Activated CD4-positive, alpha-beta T cell treated with anti-CD3 and anti-CD28 coated beads for 48 hours (primary cell): ENCODE measurements at regions not wholly inside any gene's neighbourhood (a gene's known extent, or its start where the extent isn't known, plus 50 kb on each side); places are given as distances from the start of the nearest gene placed in this dataset.
A peak's percentile ranks its signal among the peaks of the same experiment; 100 is the strongest.

Source experiments
- DNase-seq: peaks from one replicate; pipeline ENCODE4 v3.0.0-alpha.2; 2020

DNA sequence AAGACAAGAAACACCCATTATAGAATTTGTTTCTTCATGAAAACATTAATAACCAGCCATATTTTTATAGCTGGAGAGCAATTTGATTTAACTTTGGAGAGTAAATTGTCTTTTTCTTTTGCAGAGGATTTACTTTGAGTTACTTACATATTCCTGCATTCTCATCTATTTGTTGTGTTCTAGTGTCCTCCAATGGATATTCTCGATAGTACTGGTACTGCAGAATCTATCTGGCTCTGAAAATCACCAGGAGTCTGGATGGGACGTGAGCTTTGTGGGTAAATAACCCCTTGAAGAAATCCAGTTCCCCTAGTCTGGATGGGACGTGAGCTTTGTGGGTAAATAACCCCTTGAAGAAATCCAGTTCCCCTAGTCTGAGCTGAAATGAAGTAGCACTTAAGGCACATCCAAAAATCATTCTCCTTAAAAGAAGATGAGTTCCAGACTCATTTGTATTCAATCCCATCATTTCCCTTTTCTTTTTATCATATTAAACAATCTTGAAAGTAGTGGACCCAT, 294.1 kb upstream of the UBE2E2 start:
- no peak for DNase-seq

DNA sequence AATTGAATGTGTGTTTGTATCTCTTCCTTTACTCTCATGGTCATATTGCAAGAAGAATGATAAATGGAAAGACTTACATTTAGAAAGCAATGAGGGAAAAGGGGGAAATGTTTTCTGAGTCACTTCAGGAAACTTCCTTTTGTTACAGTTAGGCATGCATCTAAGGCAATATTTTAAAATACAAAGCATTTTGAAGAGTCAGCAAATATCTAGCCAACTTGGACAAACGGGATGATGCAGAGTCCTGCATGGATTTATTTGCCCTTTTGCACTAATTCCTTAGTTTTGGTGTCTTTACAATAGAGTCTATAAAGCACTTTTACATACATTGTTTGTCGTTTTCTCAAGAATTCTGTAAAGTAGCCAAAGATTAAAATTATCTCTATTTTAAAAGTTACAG, 286.2 kb upstream of the UBE2E2 start:
- no peak for DNase-seq

DNA sequence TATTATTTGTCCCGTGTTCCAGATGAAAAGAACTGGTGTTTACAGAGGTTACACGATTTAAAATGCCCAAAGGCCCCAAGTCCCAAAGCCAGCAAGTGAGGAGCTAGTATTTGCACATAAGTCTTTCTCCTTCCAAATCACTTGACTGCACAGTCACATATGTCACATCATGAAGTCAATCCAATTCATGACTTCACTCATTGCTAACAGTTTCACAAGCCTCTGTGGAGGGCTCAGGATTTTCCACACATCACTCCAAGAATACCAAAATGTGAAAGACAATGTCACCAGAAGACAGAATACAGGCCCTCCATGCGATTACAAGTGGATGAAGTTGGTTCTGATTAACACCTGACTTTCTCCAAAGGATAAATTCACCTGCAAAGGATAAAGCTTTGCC, 283.1 kb upstream of the UBE2E2 start:
- DNase-seq, result no peak

DNA sequence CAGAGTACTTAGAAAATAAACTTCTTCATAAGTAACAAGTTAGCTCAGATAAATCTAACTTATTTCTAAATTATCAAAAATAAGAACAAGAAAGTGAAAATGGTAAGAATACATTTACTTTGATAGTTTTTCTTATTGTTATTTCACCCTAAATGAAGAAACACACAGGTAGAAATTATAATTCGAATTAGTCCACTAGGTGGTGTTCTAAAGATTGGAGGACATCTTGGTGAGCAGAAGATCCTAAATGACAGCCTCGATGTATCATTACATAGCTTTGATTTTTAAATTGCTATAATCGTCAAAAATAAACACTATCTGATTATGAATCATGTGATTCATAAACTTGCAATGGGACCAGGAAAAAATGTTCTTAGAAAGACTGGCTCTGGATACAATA, 280.8 kb upstream of the UBE2E2 start:
- DNase-seq, result no peak

DNA sequence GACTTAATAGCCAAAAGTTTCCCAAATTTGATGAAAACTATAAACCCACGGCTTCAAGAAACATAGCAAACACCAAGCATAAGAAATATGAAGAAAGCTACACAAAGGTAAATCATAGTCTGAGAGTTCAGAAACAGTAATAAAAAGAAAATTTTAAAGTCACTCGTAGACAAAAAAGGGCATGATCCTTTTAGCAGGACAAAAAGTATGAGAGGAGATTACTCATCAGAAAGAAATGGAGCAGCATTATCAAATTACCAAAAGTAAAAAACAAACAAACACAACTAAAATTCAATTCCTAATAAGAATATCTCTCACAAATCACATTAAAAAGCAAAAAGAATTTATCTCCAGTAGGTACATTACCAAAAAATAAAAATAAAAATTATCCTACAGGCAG, 279.4 kb upstream of the UBE2E2 start:
- no peak for DNase-seq

DNA sequence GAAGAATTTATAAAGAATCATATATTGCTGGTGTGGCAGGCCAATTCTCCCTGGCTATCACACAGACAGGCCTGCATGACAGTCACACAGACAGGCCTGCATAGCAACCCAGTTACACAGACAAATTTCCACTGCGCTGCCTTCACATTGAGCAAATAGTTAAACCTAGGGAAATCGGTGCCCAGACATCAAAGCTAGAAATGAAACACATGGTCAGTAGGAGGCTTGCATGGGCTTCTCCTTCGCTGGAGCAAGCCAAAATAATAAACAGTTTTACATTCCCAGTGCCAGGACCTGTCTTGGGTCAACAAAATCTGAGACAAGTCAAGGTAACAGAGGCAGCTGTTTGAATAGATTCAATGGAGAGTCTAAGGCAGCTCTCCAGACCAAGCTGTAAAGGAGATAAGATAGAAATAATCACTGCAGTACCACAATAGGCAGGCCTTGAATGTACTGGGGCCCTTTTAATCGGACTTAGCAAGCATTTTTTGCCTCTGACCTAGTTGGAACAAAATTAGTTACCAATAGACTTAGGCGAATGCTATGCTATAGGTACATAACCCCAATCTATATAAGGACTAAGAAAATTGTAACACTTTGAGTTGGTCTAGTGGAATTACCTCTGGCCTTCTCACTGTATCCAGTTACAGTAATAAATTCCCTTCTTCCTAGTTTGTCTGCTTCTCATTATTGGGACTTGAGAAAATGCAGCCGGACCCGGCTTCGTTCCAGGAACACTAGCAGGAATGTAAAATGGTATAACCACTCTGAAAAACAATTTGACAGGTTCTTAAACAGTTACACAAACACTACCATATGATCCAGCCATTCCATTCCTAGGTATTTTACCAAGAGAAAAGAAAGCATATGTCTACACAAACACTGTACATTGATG, 274.7 kb upstream of the UBE2E2 start:
- no peak for DNase-seq

DNA sequence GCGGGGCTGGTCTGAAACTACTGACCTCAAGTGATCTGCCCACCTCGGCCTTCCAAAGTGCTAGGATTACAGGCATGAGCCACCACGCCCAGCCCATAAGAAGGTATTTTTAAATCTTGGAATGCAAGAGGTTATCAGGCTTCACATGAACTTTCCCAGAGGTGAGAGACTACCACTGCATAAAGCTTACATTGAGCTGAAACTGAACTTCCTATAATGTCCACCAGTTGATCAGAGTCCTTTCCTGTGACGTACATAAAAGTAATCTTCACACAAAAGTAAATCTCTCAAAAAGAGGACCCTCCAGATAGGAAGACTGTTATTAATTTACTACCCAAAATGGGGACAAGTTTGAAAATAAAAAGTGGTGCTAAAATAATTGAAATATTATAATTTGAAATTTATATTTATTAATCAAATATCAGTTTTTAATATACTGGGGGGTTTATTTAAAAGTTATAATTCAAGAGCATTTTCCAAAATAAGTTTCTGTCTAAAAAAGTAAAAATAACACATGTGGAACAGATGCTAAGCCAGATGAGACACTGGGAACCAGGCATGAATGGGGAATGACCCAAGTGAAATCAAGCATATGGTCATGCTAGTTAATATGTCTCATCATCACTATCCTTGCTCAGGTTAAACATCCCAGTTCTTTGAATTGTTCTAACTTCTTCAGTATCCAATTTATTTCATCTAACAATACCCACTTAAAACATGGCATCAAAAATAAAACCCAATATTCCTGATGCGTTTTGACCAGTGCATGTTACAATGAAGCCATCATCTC, 269.9 kb upstream of the UBE2E2 start:
- DNase-seq, result no peak

DNA sequence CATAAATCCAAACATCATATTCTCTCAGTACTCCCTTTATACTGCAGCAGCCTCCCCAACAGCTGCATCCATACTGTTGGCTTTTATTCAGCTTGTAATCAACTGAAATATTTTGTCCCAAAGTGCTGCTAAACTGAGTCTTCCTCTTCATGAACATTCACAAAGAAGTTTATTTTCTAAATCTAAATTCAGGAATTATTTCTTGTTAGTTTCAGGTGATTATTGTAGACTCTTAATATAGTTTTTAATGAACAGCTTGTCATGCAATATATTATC, 269.3 kb upstream of the UBE2E2 start:
- DNase-seq, result no peak

DNA sequence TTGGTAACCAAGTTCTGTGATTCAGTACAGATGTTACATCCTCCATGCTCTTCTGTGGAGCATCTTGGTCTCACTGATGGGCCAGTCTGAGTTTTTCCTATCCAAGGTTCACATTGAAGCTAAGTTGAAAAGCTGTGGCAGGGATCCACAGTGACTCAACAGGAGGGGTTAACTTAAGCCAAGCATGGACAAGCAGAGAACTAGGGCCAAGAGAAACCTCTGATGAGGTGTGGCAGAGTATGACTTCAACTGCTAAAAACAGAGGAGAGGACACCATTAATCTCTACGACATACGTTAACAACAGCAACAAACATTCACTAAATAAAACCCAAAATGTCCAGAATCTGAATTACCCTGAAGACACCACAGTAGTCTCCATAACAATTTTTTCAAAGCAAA, 268.1 kb upstream of the UBE2E2 start:
- DNase-seq, result no peak

DNA sequence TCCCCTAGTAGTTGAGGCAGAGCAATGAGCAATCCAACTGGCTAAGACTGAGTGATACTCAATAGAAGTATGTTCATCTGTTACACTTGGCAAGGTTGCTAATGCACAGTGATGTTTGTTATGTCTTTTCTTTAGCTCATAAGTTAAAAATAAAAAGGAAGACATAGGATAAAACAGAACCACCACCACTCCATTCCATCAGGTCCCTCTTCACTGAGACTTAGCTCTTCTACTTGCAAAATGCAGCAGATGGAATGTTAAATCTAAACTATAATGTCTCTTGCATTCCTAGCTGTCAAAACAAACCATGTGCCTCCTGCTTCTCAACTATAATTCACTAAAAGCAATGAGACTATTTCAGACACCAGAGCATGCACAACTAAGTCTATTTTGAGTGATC, 265.6 kb upstream of the UBE2E2 start:
- DNase-seq, result no peak

DNA sequence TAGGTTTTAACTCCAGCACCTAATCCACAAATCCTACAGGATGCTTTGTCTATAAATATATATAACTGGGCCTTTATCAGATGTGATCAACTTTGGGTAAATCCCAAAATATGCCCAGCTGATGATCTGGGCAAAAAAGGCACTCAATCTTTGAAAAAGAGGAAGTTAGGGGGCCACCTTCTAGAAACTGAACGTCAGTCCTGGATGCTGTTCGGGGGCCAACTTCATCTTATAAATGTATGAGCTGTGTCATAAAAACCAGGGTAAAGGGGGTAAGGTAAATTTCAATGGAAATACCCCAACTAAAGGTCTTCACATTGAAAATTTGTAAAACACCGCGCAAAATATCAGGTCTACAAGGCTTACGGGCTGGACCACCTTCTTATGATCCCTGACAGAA, 264.4 kb upstream of the UBE2E2 start:
- no peak for DNase-seq

DNA sequence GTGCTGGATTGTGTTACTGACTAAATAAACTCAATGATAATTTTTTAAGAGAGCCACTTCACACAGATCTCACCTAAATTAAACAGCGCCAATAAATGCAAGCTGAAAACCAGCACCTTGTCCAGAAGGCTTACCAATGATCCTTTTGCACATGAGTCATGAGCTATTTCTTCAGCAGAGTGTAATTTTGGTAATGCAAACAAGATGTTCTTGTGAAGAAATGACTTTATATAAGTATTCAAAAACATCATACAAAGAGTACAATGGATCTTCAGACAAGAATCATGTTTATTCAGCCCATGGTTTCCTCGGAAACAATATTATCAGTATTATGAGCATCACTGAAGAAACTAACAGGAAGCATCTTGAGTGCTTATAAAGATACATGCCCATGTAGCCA, 263.8 kb upstream of the UBE2E2 start:
- DNase-seq, result no peak

DNA sequence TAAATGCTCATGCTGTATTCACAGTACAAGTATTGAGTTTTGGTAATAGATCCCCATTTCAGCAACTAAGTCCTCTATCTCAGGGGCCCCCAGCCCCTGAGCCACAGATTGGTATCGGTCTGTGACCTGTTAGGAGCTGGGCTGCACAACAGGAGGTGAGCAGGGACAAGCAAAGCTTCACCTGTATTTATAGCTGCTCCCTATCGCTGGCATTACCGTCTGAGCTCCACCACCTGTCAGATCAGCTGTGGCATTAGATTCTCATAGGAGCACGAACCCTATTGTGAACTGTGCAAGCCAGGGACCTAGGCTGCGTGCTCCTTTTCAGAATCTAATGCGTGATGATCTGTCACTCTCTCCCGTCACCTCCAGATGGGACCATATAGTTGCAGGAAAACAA, 262.8 kb upstream of the UBE2E2 start:
- DNase-seq, result no peak

DNA sequence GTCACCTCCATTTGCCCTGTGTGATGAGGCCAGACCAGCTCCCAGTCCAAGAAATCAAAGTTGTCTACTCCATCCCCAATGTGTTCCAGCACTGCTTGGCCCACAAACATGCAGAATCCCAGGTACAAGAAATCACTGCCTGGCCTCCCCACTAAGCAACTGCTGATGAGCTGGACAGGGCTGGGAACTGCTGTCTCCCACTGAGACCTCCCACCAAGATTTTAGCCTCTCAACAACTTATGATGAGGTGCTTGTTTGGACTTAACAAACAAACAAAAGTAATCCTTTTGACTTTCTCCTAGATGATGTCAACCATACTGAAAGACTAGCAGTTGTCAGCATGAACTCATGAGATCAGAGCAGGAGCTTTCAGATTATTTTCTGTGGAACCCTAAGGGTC, 260.1 kb upstream of the UBE2E2 start:
- DNase-seq, result no peak

DNA sequence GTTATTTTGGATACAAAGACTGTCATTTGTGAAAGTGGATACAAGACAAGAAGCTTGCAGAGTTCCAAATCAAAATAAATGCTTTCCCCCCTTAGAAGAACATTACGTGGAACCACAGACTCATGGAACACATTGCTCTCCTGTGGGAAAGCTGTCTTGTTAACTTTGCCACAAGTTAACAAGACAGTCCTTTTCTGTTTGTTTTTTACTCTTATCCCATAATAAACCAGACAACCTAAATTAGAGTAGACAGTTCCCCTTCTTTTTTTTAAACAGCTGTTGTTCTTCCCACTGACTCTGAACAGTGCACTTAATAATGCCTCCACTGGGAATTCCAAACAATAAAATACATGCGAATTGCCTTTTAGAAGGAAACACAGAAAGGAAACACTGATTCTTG, 255.3 kb upstream of the UBE2E2 start:
- no peak for DNase-seq

DNA sequence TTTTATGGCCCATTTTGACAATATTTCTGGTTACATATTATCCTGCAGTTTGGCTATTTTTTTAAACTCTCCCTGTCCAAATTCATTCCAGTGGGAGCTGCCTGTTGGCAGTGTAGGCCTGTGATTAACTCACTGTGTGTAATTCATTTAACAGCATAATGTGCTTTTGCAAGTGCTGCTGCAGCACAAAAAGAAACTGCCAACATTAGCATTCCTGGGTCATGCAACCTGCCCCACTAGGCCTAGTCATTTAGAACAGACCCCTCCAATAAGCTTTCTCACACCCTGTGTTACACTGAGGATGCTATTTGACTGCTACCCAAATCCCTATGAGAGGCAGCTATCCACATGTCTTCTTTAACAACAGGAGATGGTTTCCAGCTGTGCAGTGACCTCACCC, 251.2 kb upstream of the UBE2E2 start:
- DNase-seq, result no peak

DNA sequence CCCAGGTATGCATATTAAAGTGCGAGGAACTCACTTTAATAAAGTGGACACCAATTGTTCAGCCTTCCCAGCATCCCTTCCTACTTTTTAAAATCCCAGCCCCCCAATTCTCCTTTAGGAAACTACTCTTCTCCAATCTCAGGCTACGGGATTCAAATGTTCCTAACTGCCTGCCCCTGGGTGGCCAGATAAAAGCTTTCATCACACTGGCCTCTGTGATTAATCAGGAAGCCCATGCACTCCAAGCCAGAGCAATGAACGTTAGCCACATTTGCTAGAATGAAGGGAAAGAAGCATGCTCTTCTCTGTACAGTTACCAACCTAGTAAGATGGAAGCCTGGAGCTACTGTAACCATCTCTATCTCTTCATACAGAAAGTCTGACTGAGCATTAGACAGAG, 250.3 kb upstream of the UBE2E2 start:
- no peak for DNase-seq

DNA sequence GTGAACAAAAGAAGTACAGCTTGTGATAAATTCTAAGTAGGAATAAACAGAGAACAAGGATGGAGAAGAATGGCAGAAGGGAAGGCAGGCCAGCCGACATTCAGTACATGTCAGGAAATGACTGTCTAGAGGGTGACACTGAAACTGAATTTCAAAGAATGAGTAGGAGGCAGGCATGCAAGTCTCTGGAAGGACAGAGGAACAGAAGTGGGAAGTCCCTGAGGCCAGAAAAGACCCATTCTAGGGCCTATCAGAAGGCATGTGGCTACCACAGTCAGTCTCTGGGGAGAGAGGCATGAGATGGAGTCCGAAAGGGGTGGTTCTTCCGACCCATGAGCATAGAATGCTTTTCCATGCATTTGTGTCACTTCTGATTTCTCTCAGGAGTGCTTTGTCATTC, 243.5 kb upstream of the UBE2E2 start:
- no peak for DNase-seq

DNA sequence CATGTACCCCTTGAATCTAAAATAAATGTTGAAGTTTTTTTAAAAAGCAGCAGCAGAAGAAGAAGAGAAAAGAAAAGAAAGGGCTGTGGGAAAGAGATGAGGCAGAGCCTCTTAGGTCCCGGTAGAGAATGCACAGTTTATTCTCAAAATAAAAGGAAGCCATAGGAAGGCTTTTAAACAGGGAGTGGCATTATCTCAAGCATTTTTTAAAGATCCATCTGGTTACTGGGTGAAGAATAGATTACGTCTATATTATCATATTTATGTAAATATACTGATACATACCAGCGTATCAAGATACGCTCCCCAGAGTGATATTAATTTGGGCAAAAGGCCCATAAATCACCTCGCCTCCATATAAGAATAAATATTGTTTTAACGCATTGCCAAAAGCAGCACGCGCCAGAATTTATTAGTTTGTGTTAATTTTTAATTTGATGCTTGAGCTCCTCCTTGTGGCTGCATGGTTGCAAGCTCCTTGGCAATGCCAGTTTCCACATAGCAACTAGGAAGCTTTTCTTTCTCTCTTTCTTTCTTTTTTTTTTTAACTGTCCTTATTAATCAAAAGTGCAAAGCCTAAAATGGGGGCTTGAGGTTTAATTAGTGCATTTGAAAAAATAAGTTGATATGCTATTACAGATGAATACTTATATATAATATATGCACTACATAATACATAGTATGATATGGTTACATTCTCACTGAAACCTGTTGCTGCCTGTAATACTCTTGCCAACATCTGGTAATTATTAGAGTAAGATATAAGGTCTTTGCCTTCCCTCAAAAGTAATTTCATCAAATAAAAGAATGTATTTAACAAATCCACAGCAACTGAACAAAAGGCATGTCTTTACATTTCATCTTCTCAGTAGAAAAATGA, 242.8 kb upstream of the UBE2E2 start:
- peak; percentile 25 for DNase-seq

DNA sequence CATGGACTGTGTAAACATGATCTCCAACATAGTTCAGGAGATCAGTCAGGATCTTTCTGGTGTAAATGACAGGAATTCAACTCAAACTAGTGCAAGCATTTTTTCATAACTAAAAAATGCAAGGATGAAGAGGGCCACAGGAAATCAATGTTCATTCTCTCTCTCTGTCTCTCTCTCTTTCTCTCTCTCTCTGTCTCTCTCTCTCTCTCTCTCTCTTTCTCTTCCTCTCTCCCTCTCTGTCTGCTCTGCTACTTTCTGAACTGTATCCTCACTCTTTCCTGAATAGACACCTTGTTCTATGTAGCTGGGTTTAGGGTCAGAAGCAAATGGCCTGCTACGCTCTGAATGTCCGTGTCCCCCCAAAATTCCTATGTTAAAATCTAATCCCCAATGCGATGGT, 240.9 kb upstream of the UBE2E2 start:
- DNase-seq, result no peak

DNA sequence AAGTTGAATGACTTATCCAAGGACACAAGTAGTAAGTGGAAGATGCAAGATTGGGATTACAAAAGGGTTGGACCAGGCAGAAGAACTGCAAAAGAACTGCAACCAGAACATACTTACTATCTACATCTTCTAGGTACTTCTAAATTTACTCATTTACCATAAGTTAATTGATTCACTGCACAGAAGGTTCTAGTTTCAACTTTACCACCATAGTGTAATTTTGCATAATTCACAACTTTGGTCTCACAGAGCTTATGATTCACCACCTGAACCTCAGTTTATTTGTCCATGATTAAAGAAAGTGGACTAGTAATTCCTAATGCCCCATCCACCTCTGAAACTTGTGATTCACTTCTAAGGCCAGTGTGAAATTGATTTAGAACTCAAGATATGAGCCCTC, 236.8 kb upstream of the UBE2E2 start:
- DNase-seq, result no peak

DNA sequence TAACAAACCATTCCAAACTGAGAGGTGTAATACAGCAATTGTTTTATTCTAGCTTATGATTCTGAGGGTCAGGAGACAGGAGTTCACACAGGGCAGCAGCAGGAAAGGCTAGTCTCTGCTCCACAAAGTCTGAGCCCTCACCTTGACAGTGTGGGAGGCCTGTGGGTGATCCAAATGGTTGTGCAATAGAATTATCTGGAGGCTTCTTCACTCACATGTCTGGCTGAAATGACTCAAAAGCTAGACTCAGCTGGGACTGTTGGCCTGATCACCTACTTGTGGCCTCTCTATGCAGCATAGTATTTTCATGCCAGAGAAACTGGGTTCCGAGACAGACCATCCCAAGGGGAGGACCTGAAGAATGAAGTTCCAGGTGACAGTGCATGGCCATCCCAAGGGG, 233.9 kb upstream of the UBE2E2 start:
- DNase-seq, result no peak

DNA sequence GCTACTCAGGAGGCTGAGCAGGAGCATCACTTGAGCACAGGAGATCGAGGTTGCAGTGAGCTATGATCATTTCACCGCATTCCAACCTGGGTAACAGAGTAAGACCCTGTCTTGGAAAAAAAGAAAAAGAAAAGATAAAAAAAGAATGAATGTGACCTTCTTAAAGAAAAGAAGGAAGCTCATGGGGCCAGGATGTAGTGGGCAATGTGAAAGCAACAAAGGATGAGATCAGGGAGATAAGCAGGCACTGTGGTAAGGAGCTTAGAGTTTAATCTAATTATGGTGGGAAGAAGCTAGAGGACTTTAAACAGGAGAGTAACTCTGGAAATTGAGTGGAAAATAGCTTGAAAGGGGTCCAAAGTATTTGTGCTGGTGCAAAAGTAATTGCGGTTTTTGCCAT, 231.6 kb upstream of the UBE2E2 start:
- DNase-seq, result no peak

DNA sequence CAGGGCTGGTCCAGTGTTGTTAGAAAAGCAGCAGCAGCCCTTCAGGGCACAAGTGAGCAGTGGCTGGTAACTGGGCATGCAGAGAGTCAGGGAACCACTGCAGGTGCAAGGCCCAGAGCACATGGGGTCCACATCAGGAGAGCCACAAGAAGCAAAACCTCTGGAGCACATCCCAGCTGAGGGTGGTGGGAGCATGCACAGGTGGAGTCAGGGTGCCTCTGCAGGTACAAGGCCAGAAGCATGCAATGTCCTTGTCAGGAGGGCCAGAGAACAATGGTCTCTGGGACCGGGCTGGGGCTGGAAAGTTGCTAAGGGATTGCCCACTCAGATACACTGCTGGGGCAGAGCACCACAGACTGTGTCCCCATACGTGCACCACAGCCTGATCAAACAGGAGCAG, 226.1 kb upstream of the UBE2E2 start:
- no peak for DNase-seq
